ENCODE measurements at regions not wholly inside any gene's neighbourhood (a gene's known extent, or its start where the extent isn't known, plus 50 kb on each side); places are given as distances from the start of the nearest gene placed in this dataset.

GRCh38 chr6:128606611-128607010 lies 86.2 kb upstream of the PTPRK start:
- no peak for TF ChIP-seq CTCF (IDR thresholded peaks at IDR 0.05)
- no peak for TF ChIP-seq EP300 (IDR thresholded peaks at IDR 0.05)
- TF ChIP-seq POLR2A (IDR thresholded peaks at IDR 0.05): no peak
- TF ChIP-seq POLR2AphosphoS5 (IDR thresholded peaks at IDR 0.05): no peak
